ENCODE measurements at regions not wholly inside any gene's neighbourhood (a gene's known extent, or its start where the extent isn't known, plus 50 kb on each side); places are given as distances from the start of the nearest gene placed in this dataset.
"Not testable (repeated sequence)": the region's sequence is repeated elsewhere in the genome, so short reads cannot be mapped to it uniquely, and the experiment has no call there.

- Histone ChIP-seq H3K9me3 (no peaks in the 10 kb centered on the region), H3K27me3 (no peaks in the 10 kb centered on the region), H3K4me3 (no peak overlapping the region), H3K36me3 (no peaks in the 10 kb centered on the region), H3K4me1 (no peaks in the 10 kb centered on the region), H3K27ac (no peak overlapping the region)
- no peak for DNase-seq (ENCODE audit: low spot score in 2 of 2)
- TF ChIP-seq POLR2A (IDR thresholded peaks at IDR 0.05) (no peak), EP300 (IDR thresholded peaks at IDR 0.05) (no peak), POLR2AphosphoS5 (IDR thresholded peaks at IDR 0.05) (no peak), CTCF (IDR thresholded peaks at IDR 0.05) (no peak)
- 37% methylated on average over 2 of the region's 2 CpGs for WGBS
Observed at GRCh38 chr4:104015680-104016079, 295.9 kb upstream of the TACR3 start.

DNA sequence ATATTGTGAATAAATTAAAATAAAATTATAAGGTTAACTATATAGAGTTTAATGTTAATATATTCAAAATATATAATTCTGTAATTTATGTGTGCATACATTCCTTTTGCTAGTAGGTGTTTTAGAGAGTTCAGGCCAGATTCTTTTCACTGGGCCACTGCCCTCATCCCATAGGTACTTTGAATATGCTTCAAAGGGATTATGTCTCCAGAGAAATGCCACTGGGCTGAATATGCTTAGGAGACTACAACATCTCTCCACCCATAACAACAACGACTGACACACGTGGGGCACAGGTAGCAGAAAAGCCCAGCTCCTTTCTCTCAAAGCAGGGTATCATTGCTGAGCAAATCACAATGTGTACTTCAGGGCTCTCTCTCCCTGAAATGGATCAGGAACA, 290.9 kb upstream of the TACR3 start:
- 39% methylated on average over 2 of the region's 2 CpGs for WGBS

DNA sequence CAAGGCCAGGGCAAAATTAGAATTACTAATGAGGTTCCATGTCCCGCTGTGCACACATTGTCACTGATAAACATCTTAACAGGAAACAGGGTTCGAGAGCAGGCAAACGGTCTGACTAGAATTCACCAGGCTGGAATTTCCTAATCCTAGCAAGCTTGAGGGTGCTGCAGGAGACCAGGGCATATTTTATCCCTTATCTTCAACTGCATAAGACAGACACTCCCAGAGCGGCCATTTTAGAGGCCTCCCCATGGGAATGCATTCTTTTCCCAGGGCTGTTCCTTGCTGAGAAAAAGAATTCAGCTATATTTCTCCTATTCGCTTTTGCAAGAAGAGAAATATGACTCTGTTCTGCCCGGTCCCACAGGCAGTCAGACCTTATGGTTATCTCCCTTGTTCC, 282.5 kb upstream of the TACR3 start:
- H3K4me3 ChIP-seq; H3K27ac ChIP-seq; H3K4me1 ChIP-seq; H3K36me3 ChIP-seq; H3K27me3 ChIP-seq; DNase-seq (ENCODE audit: low spot score in 2 of 2); H3K9me3 ChIP-seq: not testable (repeated sequence)
- 80% methylated on average over 6 of the region's 6 CpGs for WGBS

More for the DNA sequence above, 290.9 kb upstream of the TACR3 start:
- no peak for DNase-seq (ENCODE audit: low spot score in 2 of 2)
- H3K9me3 ChIP-seq: no peaks in the 10 kb centered on the region
- TF ChIP-seq POLR2A (IDR thresholded peaks at IDR 0.05): no peak
- no peak for TF ChIP-seq EP300 (IDR thresholded peaks at IDR 0.05)
- no peak for TF ChIP-seq POLR2AphosphoS5 (IDR thresholded peaks at IDR 0.05)
- no peak for TF ChIP-seq CTCF (IDR thresholded peaks at IDR 0.05)
- H3K4me3 ChIP-seq: no peak overlapping the region
- no peaks in the 10 kb centered on the region for H3K4me1 ChIP-seq
- H3K36me3 ChIP-seq: no peaks in the 10 kb centered on the region
- no peak overlapping the region for H3K27ac ChIP-seq
- H3K27me3 ChIP-seq: no peaks in the 10 kb centered on the region

- Histone ChIP-seq H3K9me3 (no peaks in the 10 kb centered on the region), H3K4me3 (no peak overlapping the region), H3K36me3 (no peaks in the 10 kb centered on the region), H3K27ac (no peak overlapping the region), H3K27me3 (no peaks in the 10 kb centered on the region), H3K4me1 (peaks cover 7% of the 10 kb centered on the region)
- no peak for DNase-seq (ENCODE audit: low spot score in 2 of 2)
- 47% methylated on average over 3 of the region's 3 CpGs for WGBS
- TF ChIP-seq POLR2AphosphoS5 (IDR thresholded peaks at IDR 0.05) (no peak), CTCF (IDR thresholded peaks at IDR 0.05) (no peak), POLR2A (IDR thresholded peaks at IDR 0.05) (no peak), EP300 (IDR thresholded peaks at IDR 0.05) (no peak)
Observed at GRCh38 chr4:103998756-103999155, 279.0 kb upstream of the TACR3 start.

GRCh38 chr4:103996637-103997036, 276.9 kb upstream of the TACR3 start:
- Histone ChIP-seq H3K4me1 (peaks cover 7% of the 10 kb centered on the region), H3K36me3 (no peaks in the 10 kb centered on the region), H3K27ac (peak overlapping the region; percentile 76), H3K4me3 (no peak overlapping the region), H3K27me3 (no peaks in the 10 kb centered on the region), H3K9me3 (peaks cover 2% of the 10 kb centered on the region)
- DNase-seq (ENCODE audit: low spot score in 2 of 2): no peak
- TF ChIP-seq CTCF (IDR thresholded peaks at IDR 0.05) (no peak), EP300 (IDR thresholded peaks at IDR 0.05) (no peak), POLR2A (IDR thresholded peaks at IDR 0.05) (no peak)
- 19% methylated on average over 2 of the region's 2 CpGs for WGBS

DNA sequence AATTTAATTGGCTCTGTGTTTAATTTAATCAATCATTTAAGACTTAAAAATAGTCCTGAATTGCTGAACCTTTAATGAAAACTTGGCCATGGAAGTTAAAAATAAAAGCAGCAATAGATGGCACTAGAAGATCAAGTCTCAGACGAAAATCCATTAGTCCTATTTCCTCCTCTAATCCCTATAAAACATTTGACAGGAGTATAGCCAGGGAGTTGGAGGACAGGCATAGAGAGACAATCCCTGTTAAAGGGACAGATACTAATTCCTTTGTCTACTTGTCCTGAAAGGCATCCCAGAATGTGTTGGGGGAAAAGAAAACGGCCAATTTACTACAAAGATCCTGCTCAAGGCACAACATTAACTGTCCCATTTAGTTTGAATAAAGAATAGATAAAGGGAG, 276.3 kb upstream of the TACR3 start:
- peak overlapping the region; percentile 76 for H3K27ac ChIP-seq
- 9% methylated on average over 2 of the region's 2 CpGs for WGBS
- H3K27me3 ChIP-seq: no peaks in the 10 kb centered on the region
- TF ChIP-seq CTCF (IDR thresholded peaks at IDR 0.05): no peak
- TF ChIP-seq EP300 (IDR thresholded peaks at IDR 0.05): no peak
- no peak for TF ChIP-seq POLR2AphosphoS5 (IDR thresholded peaks at IDR 0.05)
- no peak for TF ChIP-seq POLR2A (IDR thresholded peaks at IDR 0.05)
- H3K9me3 ChIP-seq: peaks cover 7% of the 10 kb centered on the region
- DNase-seq (ENCODE audit: low spot score in 2 of 2): no peak
- no peaks in the 10 kb centered on the region for H3K36me3 ChIP-seq
- H3K4me3 ChIP-seq: no peak overlapping the region
- H3K4me1 ChIP-seq: peaks cover 7% of the 10 kb centered on the region
